NCI-H526 (cell line): ENCODE measurements at regions not wholly inside any gene's neighbourhood (a gene's known extent, or its start where the extent isn't known, plus 50 kb on each side); places are given as distances from the start of the nearest gene placed in this dataset.
"Not testable (repeated sequence)": the region's sequence is repeated elsewhere in the genome, so short reads cannot be mapped to it uniquely, and the experiment has no call there.

Experiments used
- DNase-seq, 2 experiments: peaks; one replicate each; lab custom pipeline; 2025; lab: John Stamatoyannopoulos, UW

- no peak for DNase-seq
Observed at GRCh38 chr4:25474690-25475089, 97.6 kb downstream of the ANAPC4 start.

GRCh38 chr4:25477221-25477620, 100.2 kb downstream of the ANAPC4 start:
- DNase-seq, result no peak

GRCh38 chr4:25481648-25482047, 104.6 kb downstream of the ANAPC4 start:
- no peak for DNase-seq

GRCh38 chr4:25484243-25484721, 107.2 kb downstream of the ANAPC4 start:
- DNase-seq, result no peak

GRCh38 chr4:25485104-25485503, 108.0 kb downstream of the ANAPC4 start:
- DNase-seq, result no peak

GRCh38 chr4:25486171-25486570, 109.1 kb downstream of the ANAPC4 start:
- no peak for DNase-seq

- DNase-seq, result no peak
Observed at GRCh38 chr4:25487155-25487554, 110.1 kb downstream of the ANAPC4 start.

- no peak for DNase-seq
Observed at GRCh38 chr4:25489253-25489797, 112.3 kb downstream of the ANAPC4 start.

GRCh38 chr4:25493466-25493865, 116.4 kb downstream of the ANAPC4 start:
- no peak for DNase-seq

- no peak for DNase-seq
Observed at GRCh38 chr4:25494166-25494565, 117.1 kb downstream of the ANAPC4 start.

GRCh38 chr4:25500626-25501316, 123.7 kb downstream of the ANAPC4 start:
- DNase-seq, result no peak

GRCh38 chr4:25502115-25502514, 125.1 kb downstream of the ANAPC4 start:
- no peak for DNase-seq

GRCh38 chr4:25503779-25504178, 126.7 kb downstream of the ANAPC4 start:
- DNase-seq, result no peak

GRCh38 chr4:25504932-25505636, 128.0 kb downstream of the ANAPC4 start:
- no peak for DNase-seq

GRCh38 chr4:25505637-25505991, 128.6 kb downstream of the ANAPC4 start:
- no peak for DNase-seq

GRCh38 chr4:25506032-25506571, 129.0 kb downstream of the ANAPC4 start:
- DNase-seq, result no peak

GRCh38 chr4:25509646-25510045, 132.6 kb downstream of the ANAPC4 start:
- DNase-seq, result no peak

GRCh38 chr4:25511823-25512222, 134.8 kb downstream of the ANAPC4 start:
- DNase-seq, result not testable (repeated sequence)

GRCh38 chr4:25513814-25514213, 136.8 kb downstream of the ANAPC4 start:
- DNase-seq, result no peak

GRCh38 chr4:25523405-25523804, 132.2 kb upstream of the SLC34A2 start:
- no peak for DNase-seq

- DNase-seq, result no peak
Observed at GRCh38 chr4:25524663-25525062, 131.0 kb upstream of the SLC34A2 start.

GRCh38 chr4:25525896-25526295, 129.8 kb upstream of the SLC34A2 start:
- DNase-seq, result no peak

GRCh38 chr4:25527034-25527433, 128.6 kb upstream of the SLC34A2 start:
- no peak for DNase-seq
